ENCODE measurements at regions not wholly inside any gene's neighbourhood (a gene's known extent, or its start where the extent isn't known, plus 50 kb on each side); places are given as distances from the start of the nearest gene placed in this dataset.

DNA sequence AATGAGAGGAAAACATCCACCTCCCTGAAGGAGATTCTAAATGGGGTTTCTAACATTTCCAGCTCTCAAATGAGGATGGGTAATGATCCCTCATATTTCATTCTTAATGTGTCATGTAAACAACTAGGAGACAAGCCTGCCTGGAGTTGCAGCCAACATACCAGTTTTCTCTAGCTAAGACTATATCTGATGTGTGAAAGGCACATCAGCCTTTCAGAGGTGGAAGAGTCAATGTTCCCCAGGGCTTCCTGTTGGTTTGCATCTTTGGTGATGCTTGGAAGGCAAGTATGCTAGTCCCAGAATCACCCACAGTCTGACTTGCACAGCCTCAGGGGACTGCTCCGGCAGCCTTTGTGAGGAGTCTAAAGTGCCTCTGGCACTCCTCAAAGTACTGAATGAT, 921.2 kb downstream of the SQOR start:
- H3K9me3 ChIP-seq (ENCODE audit: control insufficient read depth, low read length), result no peaks in the 10 kb centered on the region
- no peak for DNase-seq
- no peaks in the 10 kb centered on the region for H3K36me3 ChIP-seq (ENCODE audit: control insufficient read depth, insufficient read depth, low read length)
- H3K27ac ChIP-seq (ENCODE audit: insufficient read depth, low read length, poor library complexity, severe bottlenecking), result no peak overlapping the region
- H3K4me3 ChIP-seq (ENCODE audit: insufficient read depth, low read depth, low read length, poor library complexity, severe bottlenecking), result no peak overlapping the region
- H3K4me1 ChIP-seq (ENCODE audit: control insufficient read depth, insufficient read depth, low read length, poor library complexity, severe bottlenecking), result no peaks in the 10 kb centered on the region
- no peaks in the 10 kb centered on the region for H3K27me3 ChIP-seq (replicated peaks; ENCODE audit: control insufficient read depth, insufficient read depth, low read length, poor library complexity, severe bottlenecking)

DNA sequence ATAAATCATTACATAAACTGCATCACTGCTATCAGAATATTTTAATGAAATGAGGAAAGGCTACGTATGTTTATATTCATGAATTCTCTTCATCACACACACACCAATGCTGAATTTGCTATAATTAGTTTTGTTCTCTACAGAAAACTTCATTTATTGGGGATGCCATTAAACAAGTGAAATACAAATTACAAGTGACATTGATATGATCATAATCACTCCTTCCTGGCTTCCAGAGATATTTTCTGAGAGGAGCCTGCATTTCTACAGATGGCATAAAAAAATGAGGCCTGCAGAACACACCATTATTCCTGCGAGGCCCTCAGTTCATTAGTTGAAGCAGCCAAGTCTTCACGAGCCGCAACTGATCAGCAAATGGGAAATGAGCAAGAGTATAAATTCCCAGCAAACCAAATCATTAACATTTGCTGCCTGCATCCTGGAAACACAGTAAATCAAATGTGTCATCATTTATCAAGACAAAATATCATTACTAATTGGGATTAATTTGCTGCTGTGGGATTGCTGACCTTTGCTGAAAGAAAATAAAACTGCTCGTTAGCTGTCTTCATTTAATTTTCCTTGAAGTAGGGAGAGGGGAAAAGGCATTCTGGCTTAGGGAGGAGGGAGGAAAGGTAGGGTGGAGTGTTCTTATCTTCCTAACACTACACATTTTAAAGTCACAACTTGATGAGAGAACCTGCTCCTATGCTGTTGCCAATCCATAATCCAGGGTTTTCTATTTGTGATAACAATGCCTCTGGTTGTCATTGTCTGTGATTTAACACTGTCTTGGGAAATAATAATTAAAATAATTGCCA, 921.9 kb downstream of the SQOR start:
- no peaks in the 10 kb centered on the region for H3K4me1 ChIP-seq (ENCODE audit: control insufficient read depth, insufficient read depth, low read length, poor library complexity, severe bottlenecking)
- no peaks in the 10 kb centered on the region for H3K27me3 ChIP-seq (replicated peaks; ENCODE audit: control insufficient read depth, insufficient read depth, low read length, poor library complexity, severe bottlenecking)
- no peak overlapping the region for H3K27ac ChIP-seq (ENCODE audit: insufficient read depth, low read length, poor library complexity, severe bottlenecking)
- DNase-seq, result no peak
- H3K36me3 ChIP-seq (ENCODE audit: control insufficient read depth, insufficient read depth, low read length), result no peaks in the 10 kb centered on the region
- H3K4me3 ChIP-seq (ENCODE audit: insufficient read depth, low read depth, low read length, poor library complexity, severe bottlenecking), result no peak overlapping the region
- no peaks in the 10 kb centered on the region for H3K9me3 ChIP-seq (ENCODE audit: control insufficient read depth, low read length)

- Histone ChIP-seq H3K27me3 (replicated peaks; ENCODE audit: control insufficient read depth, insufficient read depth, low read length, poor library complexity, severe bottlenecking) (no peaks in the 10 kb centered on the region), H3K4me1 (ENCODE audit: control insufficient read depth, insufficient read depth, low read length, poor library complexity, severe bottlenecking) (no peaks in the 10 kb centered on the region), H3K9me3 (ENCODE audit: control insufficient read depth, low read length) (no peaks in the 10 kb centered on the region), H3K4me3 (ENCODE audit: insufficient read depth, low read depth, low read length, poor library complexity, severe bottlenecking) (no peak overlapping the region), H3K27ac (ENCODE audit: insufficient read depth, low read length, poor library complexity, severe bottlenecking) (no peak overlapping the region), H3K36me3 (ENCODE audit: control insufficient read depth, insufficient read depth, low read length) (no peaks in the 10 kb centered on the region)
- no peak for DNase-seq
Measured at GRCh38 chr15:46567968-46568367, 933.1 kb downstream of the SQOR start.

DNA sequence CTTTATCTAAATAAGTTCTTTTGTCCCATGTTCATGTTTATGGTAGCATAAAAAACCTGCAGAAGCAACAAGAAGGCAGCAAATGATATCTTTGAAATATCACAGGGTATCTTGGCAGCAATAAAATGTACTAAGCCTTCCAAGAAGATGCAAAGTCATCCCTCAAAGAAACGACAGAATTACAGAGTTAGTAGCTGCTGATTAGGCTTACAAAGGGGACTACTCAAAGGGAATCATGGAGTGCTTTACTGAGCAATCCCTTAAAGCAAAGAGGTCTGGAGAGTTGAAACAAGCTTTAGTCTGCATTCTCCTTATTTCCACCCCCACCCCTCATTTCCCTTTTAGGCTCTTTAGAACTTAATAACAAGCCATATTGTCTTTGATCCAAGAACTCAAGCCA, 935.0 kb downstream of the SQOR start:
- Histone ChIP-seq H3K4me1 (ENCODE audit: control insufficient read depth, insufficient read depth, low read length, poor library complexity, severe bottlenecking) (no peaks in the 10 kb centered on the region), H3K4me3 (ENCODE audit: insufficient read depth, low read depth, low read length, poor library complexity, severe bottlenecking) (no peak overlapping the region), H3K36me3 (ENCODE audit: control insufficient read depth, insufficient read depth, low read length) (no peaks in the 10 kb centered on the region), H3K9me3 (ENCODE audit: control insufficient read depth, low read length) (no peaks in the 10 kb centered on the region), H3K27me3 (replicated peaks; ENCODE audit: control insufficient read depth, insufficient read depth, low read length, poor library complexity, severe bottlenecking) (no peaks in the 10 kb centered on the region), H3K27ac (ENCODE audit: insufficient read depth, low read length, poor library complexity, severe bottlenecking) (no peak overlapping the region)
- no peak for DNase-seq

GRCh38 chr15:46576646-46577395, 942.0 kb downstream of the SQOR start:
- Histone ChIP-seq H3K9me3 (ENCODE audit: control insufficient read depth, low read length) (no peaks in the 10 kb centered on the region), H3K4me3 (ENCODE audit: insufficient read depth, low read depth, low read length, poor library complexity, severe bottlenecking) (no peak overlapping the region), H3K27ac (ENCODE audit: insufficient read depth, low read length, poor library complexity, severe bottlenecking) (no peak overlapping the region), H3K4me1 (ENCODE audit: control insufficient read depth, insufficient read depth, low read length, poor library complexity, severe bottlenecking) (no peaks in the 10 kb centered on the region), H3K36me3 (ENCODE audit: control insufficient read depth, insufficient read depth, low read length) (no peaks in the 10 kb centered on the region), H3K27me3 (replicated peaks; ENCODE audit: control insufficient read depth, insufficient read depth, low read length, poor library complexity, severe bottlenecking) (no peaks in the 10 kb centered on the region)
- no peak for DNase-seq

- no peaks in the 10 kb centered on the region for H3K9me3 ChIP-seq (ENCODE audit: control insufficient read depth, low read length)
- no peaks in the 10 kb centered on the region for H3K27me3 ChIP-seq (replicated peaks; ENCODE audit: control insufficient read depth, insufficient read depth, low read length, poor library complexity, severe bottlenecking)
- no peak for DNase-seq
- no peaks in the 10 kb centered on the region for H3K36me3 ChIP-seq (ENCODE audit: control insufficient read depth, insufficient read depth, low read length)
- no peak overlapping the region for H3K4me3 ChIP-seq (ENCODE audit: insufficient read depth, low read depth, low read length, poor library complexity, severe bottlenecking)
- no peak overlapping the region for H3K27ac ChIP-seq (ENCODE audit: insufficient read depth, low read length, poor library complexity, severe bottlenecking)
- no peaks in the 10 kb centered on the region for H3K4me1 ChIP-seq (ENCODE audit: control insufficient read depth, insufficient read depth, low read length, poor library complexity, severe bottlenecking)
Measured at GRCh38 chr15:46577767-46578166, 942.9 kb downstream of the SQOR start.

GRCh38 chr15:46580487-46580886, 945.7 kb downstream of the SQOR start:
- Histone ChIP-seq H3K27ac (ENCODE audit: insufficient read depth, low read length, poor library complexity, severe bottlenecking) (no peak overlapping the region), H3K27me3 (replicated peaks; ENCODE audit: control insufficient read depth, insufficient read depth, low read length, poor library complexity, severe bottlenecking) (no peaks in the 10 kb centered on the region), H3K9me3 (ENCODE audit: control insufficient read depth, low read length) (no peaks in the 10 kb centered on the region), H3K4me1 (ENCODE audit: control insufficient read depth, insufficient read depth, low read length, poor library complexity, severe bottlenecking) (no peaks in the 10 kb centered on the region), H3K4me3 (ENCODE audit: insufficient read depth, low read depth, low read length, poor library complexity, severe bottlenecking) (no peak overlapping the region), H3K36me3 (ENCODE audit: control insufficient read depth, insufficient read depth, low read length) (no peaks in the 10 kb centered on the region)
- no peak for DNase-seq

GRCh38 chr15:46580924-46581323, 946.1 kb downstream of the SQOR start:
- no peak overlapping the region for H3K4me3 ChIP-seq (ENCODE audit: insufficient read depth, low read depth, low read length, poor library complexity, severe bottlenecking)
- no peak overlapping the region for H3K27ac ChIP-seq (ENCODE audit: insufficient read depth, low read length, poor library complexity, severe bottlenecking)
- DNase-seq, result no peak
- no peaks in the 10 kb centered on the region for H3K36me3 ChIP-seq (ENCODE audit: control insufficient read depth, insufficient read depth, low read length)
- H3K9me3 ChIP-seq (ENCODE audit: control insufficient read depth, low read length), result no peaks in the 10 kb centered on the region
- H3K4me1 ChIP-seq (ENCODE audit: control insufficient read depth, insufficient read depth, low read length, poor library complexity, severe bottlenecking), result no peaks in the 10 kb centered on the region
- no peaks in the 10 kb centered on the region for H3K27me3 ChIP-seq (replicated peaks; ENCODE audit: control insufficient read depth, insufficient read depth, low read length, poor library complexity, severe bottlenecking)

DNA sequence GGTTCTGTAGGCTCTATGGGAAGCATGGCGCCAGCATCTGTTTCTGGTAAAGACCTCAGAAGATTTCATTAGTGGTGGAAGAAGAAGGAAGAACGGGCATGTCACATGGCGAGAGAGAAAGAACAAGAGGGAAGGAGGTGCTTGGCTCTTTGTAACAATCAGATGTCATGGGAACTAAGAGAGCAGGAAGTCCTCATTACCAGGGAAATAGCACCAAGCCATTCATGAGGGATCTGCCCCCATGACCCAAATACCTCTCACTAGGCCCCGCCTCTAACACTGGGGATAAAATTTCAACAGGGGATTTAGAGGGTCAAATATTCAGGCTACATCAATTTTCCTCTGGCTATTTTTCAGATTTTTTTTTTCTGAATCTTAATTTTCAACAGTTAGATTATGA, 954.3 kb downstream of the SQOR start:
- H3K36me3 ChIP-seq (ENCODE audit: control insufficient read depth, insufficient read depth, low read length), result no peaks in the 10 kb centered on the region
- H3K4me1 ChIP-seq (ENCODE audit: control insufficient read depth, insufficient read depth, low read length, poor library complexity, severe bottlenecking), result no peaks in the 10 kb centered on the region
- no peak overlapping the region for H3K4me3 ChIP-seq (ENCODE audit: insufficient read depth, low read depth, low read length, poor library complexity, severe bottlenecking)
- no peak overlapping the region for H3K27ac ChIP-seq (ENCODE audit: insufficient read depth, low read length, poor library complexity, severe bottlenecking)
- H3K9me3 ChIP-seq (ENCODE audit: control insufficient read depth, low read length), result no peaks in the 10 kb centered on the region
- no peak for DNase-seq
- no peaks in the 10 kb centered on the region for H3K27me3 ChIP-seq (replicated peaks; ENCODE audit: control insufficient read depth, insufficient read depth, low read length, poor library complexity, severe bottlenecking)

DNA sequence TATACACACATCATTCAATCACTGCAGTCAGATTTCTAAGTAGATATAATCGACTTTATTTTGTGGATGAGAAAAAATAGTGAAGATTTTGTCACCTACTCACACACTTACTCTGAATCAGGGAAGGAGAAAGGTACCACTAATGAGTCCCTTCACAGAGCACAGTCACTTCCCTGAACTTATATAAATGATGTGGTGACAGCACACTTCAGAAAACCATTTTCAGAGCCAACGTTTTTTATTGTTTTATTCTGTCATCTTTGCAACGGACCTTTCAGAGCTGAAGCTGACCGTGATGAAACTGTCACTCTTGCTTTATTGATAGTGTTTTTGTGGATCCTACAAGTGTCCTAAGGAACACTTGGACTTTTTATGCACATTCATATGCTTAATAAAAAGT, 956.6 kb downstream of the SQOR start:
- H3K9me3 ChIP-seq (ENCODE audit: control insufficient read depth, low read length), result no peaks in the 10 kb centered on the region
- DNase-seq, result no peak
- no peak overlapping the region for H3K27ac ChIP-seq (ENCODE audit: insufficient read depth, low read length, poor library complexity, severe bottlenecking)
- no peaks in the 10 kb centered on the region for H3K4me1 ChIP-seq (ENCODE audit: control insufficient read depth, insufficient read depth, low read length, poor library complexity, severe bottlenecking)
- H3K27me3 ChIP-seq (replicated peaks; ENCODE audit: control insufficient read depth, insufficient read depth, low read length, poor library complexity, severe bottlenecking), result no peaks in the 10 kb centered on the region
- no peak overlapping the region for H3K4me3 ChIP-seq (ENCODE audit: insufficient read depth, low read depth, low read length, poor library complexity, severe bottlenecking)
- H3K36me3 ChIP-seq (ENCODE audit: control insufficient read depth, insufficient read depth, low read length), result no peaks in the 10 kb centered on the region
